ENCODE measurements at regions not wholly inside any gene's neighbourhood (a gene's known extent, or its start where the extent isn't known, plus 50 kb on each side); places are given as distances from the start of the nearest gene placed in this dataset.

- Histone ChIP-seq H3K4me1 (replicated peaks in 1 of 2) (peaks cover 23 to 32% of the 10 kb centered on the region in 2 donors), H3K4me3 (peak overlapping the region in 1 of 5 donors; percentile 20), H3K27ac (peak overlapping the region; percentile 66 to 83)
- WGBS, 10 experiments, result 11 to 70% (median 39%) methylated on average over 1 to 6 of the region's 7 CpGs; no CpG with 5 or more reads in 1 of the 10 experiments
- ATAC-seq (replicated peaks in 6 of 8), result peak in 5 of 8 experiments; percentile 30 to 45 (median 42)
- in situ Hi-C loops (cut with MboI; ENCODE audit: low pct_unique_long_range_greater_than_20kb in 2 of 9, low sequenced_read_pairs in 9 of 9, unreplicated experiment in 9 of 9), result no loop called here
Measured at GRCh38 chr2:5521461-5521860, 170.7 kb upstream of the SOX11 start.

- H3K4me1 ChIP-seq (replicated peaks in 1 of 2), result peaks cover 21 to 27% of the 10 kb centered on the region in 2 donors
- no peak overlapping the region for H3K27ac ChIP-seq
- in situ Hi-C loops (cut with MboI; ENCODE audit: low pct_unique_long_range_greater_than_20kb in 2 of 9, low sequenced_read_pairs in 9 of 9, unreplicated experiment in 9 of 9), result no loop called here
- no peak overlapping the region for H3K4me3 ChIP-seq
- ATAC-seq (replicated peaks in 6 of 8), result no peak
- 11 to 75% (median 44%) methylated on average over 1 of the region's 1 CpG; no CpG with 5 or more reads in 5 of the 10 experiments for WGBS, 10 experiments
Measured at GRCh38 chr2:5524551-5524950, 167.6 kb upstream of the SOX11 start.

GRCh38 chr2:5528706-5529105 lies 163.5 kb upstream of the SOX11 start:
- no peak for ATAC-seq (replicated peaks in 6 of 8)
- 0 to 100% (median 97%) methylated on average over 1 to 7 of the region's 8 CpGs; no CpG with 5 or more reads in 3 of the 10 experiments for WGBS, 10 experiments
- no peak overlapping the region for H3K4me3 ChIP-seq

GRCh38 chr2:5530011-5530696 lies 162.0 kb upstream of the SOX11 start:
- 0 to 97% (median 45%) methylated on average over 2 to 9 of the region's 11 CpGs; no CpG with 5 or more reads in 2 of the 10 experiments for WGBS, 10 experiments
- Histone ChIP-seq H3K4me1 (replicated peaks in 1 of 2) (peaks cover 2% of the 10 kb centered on the region in 2 donors), H3K4me3 (no peak overlapping the region), H3K27ac (no peak overlapping the region)
- in situ Hi-C loops (cut with MboI; ENCODE audit: low pct_unique_long_range_greater_than_20kb in 2 of 9, low sequenced_read_pairs in 9 of 9, unreplicated experiment in 9 of 9), result no loop called here
- no peak for ATAC-seq (replicated peaks in 6 of 8)

More at GRCh38 chr2:5528706-5529105, 163.5 kb upstream of the SOX11 start:
- in situ Hi-C loops (cut with MboI; ENCODE audit: low pct_unique_long_range_greater_than_20kb in 2 of 9, low sequenced_read_pairs in 9 of 9, unreplicated experiment in 9 of 9), result no loop called here
- Histone ChIP-seq H3K4me1 (replicated peaks in 1 of 2) (peaks cover 2% of the 10 kb centered on the region in 2 donors), H3K27ac (no peak overlapping the region)

GRCh38 chr2:5535301-5535700 lies 156.9 kb upstream of the SOX11 start:
- ATAC-seq (replicated peaks in 6 of 8), result peak in 1 of 8 experiments; percentile 37
- Histone ChIP-seq H3K4me3 (no peak overlapping the region), H3K4me1 (replicated peaks in 1 of 2) (peaks cover 29 to 39% of the 10 kb centered on the region in 2 donors), H3K27ac (no peak overlapping the region)
- WGBS, 10 experiments, result 0 to 100% (median 80%) methylated on average over 1 to 3 of the region's 3 CpGs; no CpG with 5 or more reads in 4 of the 10 experiments
- in situ Hi-C loops (cut with MboI; ENCODE audit: low pct_unique_long_range_greater_than_20kb in 2 of 9, low sequenced_read_pairs in 9 of 9, unreplicated experiment in 9 of 9), result no loop called here

GRCh38 chr2:5537180-5537688 lies 154.9 kb upstream of the SOX11 start:
- H3K4me3 ChIP-seq, result no peak overlapping the region
- peak in 6 of 8 experiments; percentile 19 to 65 (median 46) for ATAC-seq (replicated peaks in 6 of 8)
- in situ Hi-C loops (cut with MboI; ENCODE audit: low pct_unique_long_range_greater_than_20kb in 2 of 9, low sequenced_read_pairs in 9 of 9, unreplicated experiment in 9 of 9), result no loop called here
- no peak overlapping the region for H3K27ac ChIP-seq
- 0 to 83% (median 24%) methylated on average over 1 to 2 of the region's 2 CpGs; no CpG with 5 or more reads in 4 of the 10 experiments for WGBS, 10 experiments
- peaks cover 36 to 48% of the 10 kb centered on the region in 2 donors for H3K4me1 ChIP-seq (replicated peaks in 1 of 2)

GRCh38 chr2:5538313-5538712 lies 153.9 kb upstream of the SOX11 start:
- in situ Hi-C loops (cut with MboI; ENCODE audit: low pct_unique_long_range_greater_than_20kb in 2 of 9, low sequenced_read_pairs in 9 of 9, unreplicated experiment in 9 of 9), result no loop called here
- H3K4me1 ChIP-seq (replicated peaks in 1 of 2), result peaks cover 36 to 48% of the 10 kb centered on the region in 2 donors
- peak in 5 of 8 experiments; percentile 61 to 72 (median 69) for ATAC-seq (replicated peaks in 6 of 8)
- no peak overlapping the region for H3K4me3 ChIP-seq
- no peak overlapping the region for H3K27ac ChIP-seq
- WGBS, 10 experiments, result 0 to 44% (median 29%) methylated on average over 1 of the region's 1 CpG; no CpG with 5 or more reads in 4 of the 10 experiments

GRCh38 chr2:5538772-5539171 lies 153.4 kb upstream of the SOX11 start:
- WGBS, 10 experiments, result 0 to 50% (median 26%) methylated on average over 1 to 7 of the region's 8 CpGs; no CpG with 5 or more reads in 5 of the 10 experiments
- no peak overlapping the region for H3K4me3 ChIP-seq
- in situ Hi-C loops (cut with MboI; ENCODE audit: low pct_unique_long_range_greater_than_20kb in 2 of 9, low sequenced_read_pairs in 9 of 9, unreplicated experiment in 9 of 9), result no loop called here

GRCh38 chr2:5539282-5540165 lies 152.7 kb upstream of the SOX11 start:
- Histone ChIP-seq H3K27ac (peak overlapping the region; percentile 49 to 60), H3K4me1 (replicated peaks in 1 of 2) (peaks cover 36 to 48% of the 10 kb centered on the region in 2 donors), H3K4me3 (no peak overlapping the region)
- WGBS, 10 experiments, result 0 to 71% (median 33%) methylated on average over 1 to 11 of the region's 18 CpGs; no CpG with 5 or more reads in 1 of the 10 experiments
- in situ Hi-C loops (cut with MboI; ENCODE audit: low pct_unique_long_range_greater_than_20kb in 2 of 9, low sequenced_read_pairs in 9 of 9, unreplicated experiment in 9 of 9), result no loop called here
- peak in 5 of 8 experiments; percentile 37 to 55 (median 49) for ATAC-seq (replicated peaks in 6 of 8)

More at GRCh38 chr2:5538772-5539171, 153.4 kb upstream of the SOX11 start:
- peaks cover 36 to 48% of the 10 kb centered on the region in 2 donors for H3K4me1 ChIP-seq (replicated peaks in 1 of 2)
- H3K27ac ChIP-seq, result peak overlapping the region; percentile 34 to 49
- peak in 5 of 8 experiments; percentile 69 to 81 (median 75) for ATAC-seq (replicated peaks in 6 of 8)

GRCh38 chr2:5540856-5541255 lies 151.3 kb upstream of the SOX11 start:
- no peak for ATAC-seq (replicated peaks in 6 of 8)
- Histone ChIP-seq H3K4me1 (replicated peaks in 1 of 2) (peaks cover 36 to 48% of the 10 kb centered on the region in 2 donors), H3K27ac (no peak overlapping the region), H3K4me3 (no peak overlapping the region)
- in situ Hi-C loops (cut with MboI; ENCODE audit: low pct_unique_long_range_greater_than_20kb in 2 of 9, low sequenced_read_pairs in 9 of 9, unreplicated experiment in 9 of 9), result no loop called here
- WGBS, 10 experiments, result 0 to 93% (median 65%) methylated on average over 2 to 5 of the region's 5 CpGs

GRCh38 chr2:5544205-5544786 lies 147.9 kb upstream of the SOX11 start:
- H3K4me1 ChIP-seq (replicated peaks in 1 of 2), result peaks cover 18 to 25% of the 10 kb centered on the region in 2 donors
- H3K4me3 ChIP-seq, result no peak overlapping the region
- no peak for ATAC-seq (replicated peaks in 6 of 8)
- in situ Hi-C loops (cut with MboI; ENCODE audit: low pct_unique_long_range_greater_than_20kb in 2 of 9, low sequenced_read_pairs in 9 of 9, unreplicated experiment in 9 of 9), result no loop called here
- WGBS, 10 experiments, result 20 to 93% (median 53%) methylated on average over 1 to 3 of the region's 5 CpGs; no CpG with 5 or more reads in 5 of the 10 experiments
- H3K27ac ChIP-seq, result no peak overlapping the region

- ATAC-seq (replicated peaks in 6 of 8), result peak in 3 of 8 experiments; percentile 24 to 48 (median 27)
- in situ Hi-C loops (cut with MboI; ENCODE audit: low pct_unique_long_range_greater_than_20kb in 2 of 9, low sequenced_read_pairs in 9 of 9, unreplicated experiment in 9 of 9), result no loop called here
- no peak overlapping the region for H3K4me3 ChIP-seq
- H3K4me1 ChIP-seq (replicated peaks in 1 of 2), result peaks cover under 1 to 7% of the 10 kb centered on the region in 2 donors
- H3K27ac ChIP-seq, result no peak overlapping the region
- WGBS, 10 experiments, result 33 to 67% (median 60%) methylated on average over 1 of the region's 1 CpG; no CpG with 5 or more reads in 7 of the 10 experiments
Measured at GRCh38 chr2:5546181-5546580, 146.0 kb upstream of the SOX11 start.

Data from motor neuron (in vitro differentiated cells).